Astrocyte (in vitro differentiated cells and primary cell): ENCODE measurements at regions not wholly inside any gene's neighbourhood (a gene's known extent, or its start where the extent isn't known, plus 50 kb on each side); places are given as distances from the start of the nearest gene placed in this dataset.

Experiments
- DNase-seq: peaks from one replicate; pipeline ENCODE4 v3.0.0-alpha.2; 2010; ENCODE audit warnings: low read depth
- FAIRE-seq: peaks from 2 replicates; lab custom pipeline; 2011; peaks lifted over from hg19 to GRCh38; lab: Jason Lieb, UNC
- H2AFZ ChIP-seq: 2 replicates; pipeline ENCODE4 v1.6.0; 2012; ENCODE audit warnings: low read depth, low read length, inconsistent platforms
- H3K27ac ChIP-seq: 2 replicates; pipeline ENCODE4 v1.5.1; 2011; ENCODE audit warnings: low read depth, low read length, inconsistent platforms
- H3K27me3 ChIP-seq: 2 replicates; pipeline ENCODE4 v1.6.0; 2011; ENCODE audit warnings: low read length, inconsistent platforms; ENCODE audit not compliant: insufficient read depth
- H3K36me3 ChIP-seq: 2 replicates; pipeline ENCODE4 v1.5.1; 2011; ENCODE audit warnings: low read length, inconsistent platforms; ENCODE audit not compliant: insufficient read depth
- H3K4me1 ChIP-seq: 2 replicates; pipeline ENCODE4 v1.5.1; 2011; ENCODE audit warnings: low read length, inconsistent platforms; ENCODE audit not compliant: insufficient read depth
- H3K4me2 ChIP-seq: 2 replicates; pipeline ENCODE4 v1.6.0; 2012; ENCODE audit warnings: low read length, inconsistent platforms
- H3K4me3 ChIP-seq: 2 replicates; pipeline ENCODE4 v1.5.1; 2011; ENCODE audit warnings: low read depth, mild to moderate bottlenecking, low read length, inconsistent platforms; ENCODE audit not compliant: insufficient read depth
- H3K79me2 ChIP-seq: 2 replicates; pipeline ENCODE4 v1.6.0; 2012; ENCODE audit warnings: mild to moderate bottlenecking, low read length, inconsistent platforms; ENCODE audit not compliant: insufficient read depth
- H3K9ac ChIP-seq: 2 replicates; pipeline ENCODE4 v1.6.0; 2012; ENCODE audit warnings: mild to moderate bottlenecking, low read length, inconsistent platforms
- H3K9me3 ChIP-seq: 2 replicates; pipeline ENCODE4 v1.5.1; 2012; ENCODE audit warnings: low read depth, mild to moderate bottlenecking, low read length, inconsistent platforms; ENCODE audit not compliant: insufficient read depth
- H4K20me1 ChIP-seq: 2 replicates; pipeline ENCODE4 v1.6.0; 2012; ENCODE audit warnings: low read length, inconsistent platforms; ENCODE audit not compliant: insufficient read depth
- H3K27ac Mint-ChIP-seq: one replicate; pipeline ENCODE4 v1.8.0; 2021; ENCODE audit warnings: mild to moderate bottlenecking, mixed read lengths; ENCODE audit not compliant: unreplicated experiment
- H3K27me3 Mint-ChIP-seq: one replicate; pipeline ENCODE4 v1.8.0; 2021; ENCODE audit warnings: low read depth, mixed read lengths; ENCODE audit not compliant: unreplicated experiment
- H3K36me3 Mint-ChIP-seq: one replicate; pipeline ENCODE4 v1.8.0; 2021; ENCODE audit warnings: low read depth, mixed read lengths; ENCODE audit not compliant: unreplicated experiment
- H3K4me1 Mint-ChIP-seq: one replicate; pipeline ENCODE4 v1.8.0; 2021; ENCODE audit warnings: low read depth, mixed read lengths; ENCODE audit not compliant: unreplicated experiment
- H3K4me3 Mint-ChIP-seq: one replicate; pipeline ENCODE4 v1.8.0; 2021; ENCODE audit warnings: mild to moderate bottlenecking, moderate library complexity, mixed read lengths; ENCODE audit not compliant: unreplicated experiment
- H3K9me3 Mint-ChIP-seq: one replicate; pipeline ENCODE4 v1.8.0; 2021; ENCODE audit warnings: mild to moderate bottlenecking, mixed read lengths; ENCODE audit not compliant: unreplicated experiment
- CTCF ChIP-seq: IDR thresholded peaks from 2 replicates; pipeline ENCODE4 v1.5.1; 2011; ENCODE audit warnings: low read depth, mild to moderate bottlenecking, inconsistent platforms, low read length, moderate library complexity; ENCODE audit not compliant: insufficient read depth
- EZH2 ChIP-seq: IDR thresholded peaks from 2 replicates; pipeline ENCODE4 v1.6.1; 2012; ENCODE audit warnings: mild to moderate bottlenecking, low read length, inconsistent platforms; ENCODE audit not compliant: insufficient read depth

GRCh38 chr11:116485425-116485824, 287.4 kb downstream of the BUD13 start:
- H3K27me3 ChIP-seq, result peaks cover 10% of the 10 kb centered on the region

GRCh38 chr11:116482716-116483115, 290.1 kb downstream of the BUD13 start:
- Histone ChIP-seq H3K9ac (no peak overlapping the region), H3K4me2 (no peak overlapping the region), H4K20me1 (no peaks in the 10 kb centered on the region), H3K27me3 (peaks cover 3% of the 10 kb centered on the region), H3K79me2 (no peaks in the 10 kb centered on the region), H3K27ac (no peak overlapping the region), H3K4me1 (no peaks in the 10 kb centered on the region), H3K36me3 (no peaks in the 10 kb centered on the region), H3K4me3 (no peak overlapping the region), H3K9me3 (no peaks in the 10 kb centered on the region), H2AFZ (no peak overlapping the region)
- no peaks in the 10 kb centered on the region for H3K4me1 Mint-ChIP-seq
- no peaks in the 10 kb centered on the region for H3K36me3 Mint-ChIP-seq
- no peak overlapping the region for H3K4me3 Mint-ChIP-seq
- TF ChIP-seq CTCF, result no peak
- no peak for TF ChIP-seq EZH2
- peaks cover 35% of the 10 kb centered on the region for H3K27me3 Mint-ChIP-seq
- no peak for DNase-seq
- no peak overlapping the region for H3K27ac Mint-ChIP-seq
- H3K9me3 Mint-ChIP-seq, result peaks cover 2% of the 10 kb centered on the region
- no peak for FAIRE-seq

More at GRCh38 chr11:116485425-116485824, 287.4 kb downstream of the BUD13 start:
- no peak overlapping the region for H3K4me3 ChIP-seq
- H3K4me3 Mint-ChIP-seq, result no peak overlapping the region
- H3K79me2 ChIP-seq, result no peaks in the 10 kb centered on the region
- H3K9ac ChIP-seq, result no peak overlapping the region
- H3K36me3 Mint-ChIP-seq, result peaks cover 3% of the 10 kb centered on the region
- no peak overlapping the region for H3K27ac Mint-ChIP-seq
- H2AFZ ChIP-seq, result no peak overlapping the region
- peaks cover 56% of the 10 kb centered on the region for H3K27me3 Mint-ChIP-seq
- peaks cover 4% of the 10 kb centered on the region for H3K9me3 Mint-ChIP-seq
- no peaks in the 10 kb centered on the region for H4K20me1 ChIP-seq
- H3K27ac ChIP-seq, result no peak overlapping the region
- H3K4me1 Mint-ChIP-seq, result no peaks in the 10 kb centered on the region
- TF ChIP-seq CTCF (no peak), EZH2 (no peak)
- H3K9me3 ChIP-seq, result no peaks in the 10 kb centered on the region
- no peak for DNase-seq
- no peaks in the 10 kb centered on the region for H3K36me3 ChIP-seq
- FAIRE-seq, result no peak
- H3K4me2 ChIP-seq, result no peak overlapping the region
- no peaks in the 10 kb centered on the region for H3K4me1 ChIP-seq

DNA sequence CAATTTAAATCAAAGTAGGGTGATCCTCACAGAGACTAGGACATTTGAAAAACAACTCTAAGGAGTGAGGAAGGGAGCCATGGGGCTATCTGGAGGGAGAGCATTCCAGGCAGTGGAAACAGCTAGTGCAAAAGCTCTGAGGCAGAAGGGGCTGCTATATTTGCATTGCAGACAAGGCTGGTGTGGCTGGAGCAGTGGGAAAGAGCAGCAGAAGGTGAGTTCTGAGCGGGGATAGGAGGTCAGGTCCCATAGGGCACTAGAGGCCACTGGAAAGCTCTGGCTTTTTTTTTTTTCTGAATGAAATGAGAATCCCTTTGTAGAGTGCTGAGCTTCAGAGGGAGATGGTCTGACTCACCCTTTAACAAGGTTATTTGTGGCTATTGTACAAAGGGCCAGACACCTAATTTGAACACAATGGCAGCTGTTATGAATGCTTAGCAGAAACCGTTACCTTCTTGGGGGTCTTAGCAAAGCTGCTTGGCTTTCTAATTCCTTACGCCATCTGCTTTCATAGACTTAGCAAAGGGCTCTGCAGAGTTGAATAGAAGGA, 291.6 kb downstream of the BUD13 start:
- H3K9ac ChIP-seq, result no peak overlapping the region
- H3K27me3 Mint-ChIP-seq, result peaks cover 26% of the 10 kb centered on the region
- no peaks in the 10 kb centered on the region for H3K36me3 Mint-ChIP-seq
- no peak overlapping the region for H3K4me3 Mint-ChIP-seq
- no peak for TF ChIP-seq EZH2
- TF ChIP-seq CTCF, result no peak
- H4K20me1 ChIP-seq, result no peaks in the 10 kb centered on the region
- DNase-seq (no peak), FAIRE-seq (no peak)
- no peaks in the 10 kb centered on the region for H3K27me3 ChIP-seq
- H3K4me3 ChIP-seq, result no peak overlapping the region
- H2AFZ ChIP-seq, result no peak overlapping the region
- H3K4me2 ChIP-seq, result no peak overlapping the region
- no peaks in the 10 kb centered on the region for H3K4me1 ChIP-seq
- no peaks in the 10 kb centered on the region for H3K79me2 ChIP-seq
- no peaks in the 10 kb centered on the region for H3K36me3 ChIP-seq
- no peak overlapping the region for H3K27ac Mint-ChIP-seq
- H3K4me1 Mint-ChIP-seq, result no peaks in the 10 kb centered on the region
- no peaks in the 10 kb centered on the region for H3K9me3 ChIP-seq
- H3K9me3 Mint-ChIP-seq, result peaks cover 2% of the 10 kb centered on the region
- no peak overlapping the region for H3K27ac ChIP-seq
